ENCODE measurements at regions not wholly inside any gene's neighbourhood (a gene's known extent, or its start where the extent isn't known, plus 50 kb on each side); places are given as distances from the start of the nearest gene placed in this dataset.

DNA sequence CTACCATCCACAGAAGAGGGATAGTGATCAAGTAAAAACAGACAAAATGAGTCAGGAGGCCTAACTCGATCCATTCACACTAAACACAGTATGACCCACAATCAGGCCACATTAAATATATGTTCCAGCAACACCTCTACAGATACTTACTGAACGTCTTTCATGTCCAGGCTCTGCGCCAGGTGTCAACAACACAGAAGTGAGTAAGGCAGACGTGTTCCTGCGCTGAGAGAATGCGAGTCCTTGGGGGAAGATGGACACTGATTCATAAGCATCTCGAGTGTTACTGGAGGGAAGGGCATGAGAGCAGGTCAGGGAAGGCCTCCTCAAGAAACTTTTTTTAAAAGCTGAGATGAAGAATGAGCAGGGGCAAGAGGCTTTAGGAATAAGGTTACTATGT, 164.3 kb upstream of the CLINT1 start:
- peaks cover 14% of the 10 kb centered on the region for H3K27me3 ChIP-seq (ENCODE audit: low read depth)
- TF ChIP-seq CTCF (IDR thresholded peaks at IDR 0.05; ENCODE audit: borderline replicate concordance): no peak
- intact Hi-C loops (cut with micrococcal nuclease): no loop called here

GRCh38 chr5:158022837-158023236, 163.9 kb upstream of the CLINT1 start:
- DNase-seq: no peak
- TF ChIP-seq CTCF (IDR thresholded peaks at IDR 0.05; ENCODE audit: borderline replicate concordance): no peak
- no peak overlapping the region for H3K4me3 ChIP-seq
- intact Hi-C loops (cut with micrococcal nuclease): no loop called here
- H3K4me1 ChIP-seq: no peaks in the 10 kb centered on the region
- H3K27me3 ChIP-seq (ENCODE audit: low read depth): peaks cover 14% of the 10 kb centered on the region
- H3K9me3 ChIP-seq (replicated peaks): no peaks in the 10 kb centered on the region
- H3K36me3 ChIP-seq: no peaks in the 10 kb centered on the region
- no peak overlapping the region for H3K27ac ChIP-seq (replicated peaks)

More for the DNA sequence above, 164.3 kb upstream of the CLINT1 start:
- no peaks in the 10 kb centered on the region for H3K4me1 ChIP-seq
- no peak overlapping the region for H3K4me3 ChIP-seq
- H3K9me3 ChIP-seq (replicated peaks): no peaks in the 10 kb centered on the region
- no peak overlapping the region for H3K27ac ChIP-seq (replicated peaks)
- DNase-seq: no peak
- H3K36me3 ChIP-seq: no peaks in the 10 kb centered on the region

DNA sequence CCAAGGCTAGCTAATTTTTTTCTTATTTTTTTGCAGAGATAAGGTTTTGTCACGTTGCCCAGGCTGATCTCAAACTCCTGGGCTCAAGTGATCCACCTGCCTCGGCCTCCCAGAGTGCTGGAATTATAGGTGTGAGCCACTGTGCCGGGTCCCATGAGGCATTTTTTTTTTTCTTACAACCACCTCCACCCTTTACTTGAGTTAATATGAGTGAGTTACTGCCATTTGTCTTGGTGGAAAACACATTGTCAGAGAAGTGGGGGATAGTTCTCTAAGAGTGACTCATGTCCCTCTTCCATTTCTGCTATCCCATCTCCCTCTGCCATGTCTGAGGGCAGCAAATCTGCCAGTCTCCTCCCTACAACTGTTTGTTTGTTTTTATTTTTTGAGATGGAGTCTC, 163.4 kb upstream of the CLINT1 start:
- DNase-seq: no peak
- intact Hi-C loops (cut with micrococcal nuclease): no loop called here
- Histone ChIP-seq H3K9me3 (replicated peaks) (no peaks in the 10 kb centered on the region), H3K27me3 (ENCODE audit: low read depth) (peaks cover 14% of the 10 kb centered on the region), H3K27ac (replicated peaks) (no peak overlapping the region), H3K4me3 (no peak overlapping the region), H3K4me1 (no peaks in the 10 kb centered on the region), H3K36me3 (no peaks in the 10 kb centered on the region)
- no peak for TF ChIP-seq CTCF (IDR thresholded peaks at IDR 0.05; ENCODE audit: borderline replicate concordance)

GRCh38 chr5:158020555-158021418, 161.8 kb upstream of the CLINT1 start:
- H3K36me3 ChIP-seq: no peaks in the 10 kb centered on the region
- no peak overlapping the region for H3K27ac ChIP-seq (replicated peaks)
- no peak for DNase-seq
- TF ChIP-seq CTCF (IDR thresholded peaks at IDR 0.05; ENCODE audit: borderline replicate concordance): no peak
- intact Hi-C loops (cut with micrococcal nuclease): no loop called here
- no peaks in the 10 kb centered on the region for H3K4me1 ChIP-seq
- H3K27me3 ChIP-seq (ENCODE audit: low read depth): peaks cover 8% of the 10 kb centered on the region
- no peak overlapping the region for H3K4me3 ChIP-seq
- H3K9me3 ChIP-seq (replicated peaks): no peaks in the 10 kb centered on the region

- intact Hi-C loops (cut with micrococcal nuclease): no loop called here
- no peaks in the 10 kb centered on the region for H3K36me3 ChIP-seq
- no peak overlapping the region for H3K4me3 ChIP-seq
- H3K27me3 ChIP-seq (ENCODE audit: low read depth): peaks cover 23% of the 10 kb centered on the region
- no peak for DNase-seq
- H3K4me1 ChIP-seq: no peaks in the 10 kb centered on the region
- no peaks in the 10 kb centered on the region for H3K9me3 ChIP-seq (replicated peaks)
- no peak for TF ChIP-seq CTCF (IDR thresholded peaks at IDR 0.05; ENCODE audit: borderline replicate concordance)
- no peak overlapping the region for H3K27ac ChIP-seq (replicated peaks)
Observed at GRCh38 chr5:158017469-158017868, 158.5 kb upstream of the CLINT1 start.

Data from left ventricle myocardium inferior (tissue), 1 donor.